ENCODE measurements at regions not wholly inside any gene's neighbourhood (a gene's known extent, or its start where the extent isn't known, plus 50 kb on each side); places are given as distances from the start of the nearest gene placed in this dataset.
"Not testable (repeated sequence)": the region's sequence is repeated elsewhere in the genome, so short reads cannot be mapped to it uniquely, and the experiment has no call there.

GRCh38 chr6:28794175-28795002, 129.4 kb downstream of the TRIM27 start:
- no peak overlapping the region for H3K4me3 ChIP-seq
- peaks cover 19% of the 10 kb centered on the region for H3K27me3 ChIP-seq (replicated peaks)
- no peaks in the 10 kb centered on the region for H3K36me3 ChIP-seq
- no peaks in the 10 kb centered on the region for H3K9me3 ChIP-seq (replicated peaks)
- DNase-seq (ENCODE audit: low read depth in 1 of 2, low spot score in 2 of 2) = peak in 1 of 2 experiments; percentile 8
- H3K27ac ChIP-seq = no peak overlapping the region
- H3K4me1 ChIP-seq (replicated peaks) = peaks cover 6% of the 10 kb centered on the region; the same call in 1 of the 2 replicates

- not testable (repeated sequence) for H3K36me3 ChIP-seq; H3K9me3 ChIP-seq (replicated peaks); H3K4me3 ChIP-seq; H3K27ac ChIP-seq; H3K27me3 ChIP-seq (replicated peaks); H3K4me1 ChIP-seq (replicated peaks); DNase-seq (ENCODE audit: low read depth in 1 of 2, low spot score in 2 of 2)
Measured at GRCh38 chr6:28800647-28801046, 123.1 kb downstream of the TRIM27 start.

- DNase-seq (ENCODE audit: low read depth in 1 of 2, low spot score in 2 of 2) = peak in 1 of 2 experiments; percentile 30
- no peaks in the 10 kb centered on the region for H3K4me1 ChIP-seq (replicated peaks)
- no peak overlapping the region for H3K4me3 ChIP-seq
- no peak overlapping the region for H3K27ac ChIP-seq
- no peaks in the 10 kb centered on the region for H3K9me3 ChIP-seq (replicated peaks)
- H3K36me3 ChIP-seq = no peaks in the 10 kb centered on the region
- no peaks in the 10 kb centered on the region for H3K27me3 ChIP-seq (replicated peaks)
Measured at GRCh38 chr6:28802417-28803336, 121.1 kb downstream of the TRIM27 start.

GRCh38 chr6:28803337-28803709, 120.5 kb downstream of the TRIM27 start:
- Histone ChIP-seq H3K36me3 (no peaks in the 10 kb centered on the region), H3K4me1 (replicated peaks) (no peaks in the 10 kb centered on the region), H3K4me3 (no peak overlapping the region), H3K9me3 (replicated peaks) (no peaks in the 10 kb centered on the region), H3K27ac (no peak overlapping the region), H3K27me3 (replicated peaks) (no peaks in the 10 kb centered on the region)
- DNase-seq (ENCODE audit: low read depth in 1 of 2, low spot score in 2 of 2) = no peak

- Histone ChIP-seq H3K27ac (no peak overlapping the region), H3K4me1 (replicated peaks) (no peaks in the 10 kb centered on the region), H3K36me3 (no peaks in the 10 kb centered on the region), H3K27me3 (replicated peaks) (peaks cover 33% of the 10 kb centered on the region), H3K4me3 (no peak overlapping the region), H3K9me3 (replicated peaks) (no peaks in the 10 kb centered on the region)
- DNase-seq (ENCODE audit: low read depth in 1 of 2, low spot score in 2 of 2) = peak; percentile 34 to 46
Measured at GRCh38 chr6:28807682-28808280, 116.0 kb downstream of the TRIM27 start.

GRCh38 chr6:28808383-28808782, 115.4 kb downstream of the TRIM27 start:
- H3K4me3 ChIP-seq = no peak overlapping the region

GRCh38 chr6:28809947-28810658, 113.7 kb downstream of the TRIM27 start:
- Histone ChIP-seq H3K36me3 (no peaks in the 10 kb centered on the region), H3K4me3 (no peak overlapping the region), H3K4me1 (replicated peaks) (no peaks in the 10 kb centered on the region; the same call in 1 of the 2 replicates), H3K27ac (no peak overlapping the region), H3K9me3 (replicated peaks) (no peaks in the 10 kb centered on the region), H3K27me3 (replicated peaks) (peaks cover 56% of the 10 kb centered on the region)
- no peak for DNase-seq (ENCODE audit: low read depth in 1 of 2, low spot score in 2 of 2)

More at GRCh38 chr6:28808383-28808782, 115.4 kb downstream of the TRIM27 start:
- H3K36me3 ChIP-seq = no peaks in the 10 kb centered on the region
- H3K27ac ChIP-seq = no peak overlapping the region
- H3K9me3 ChIP-seq (replicated peaks) = no peaks in the 10 kb centered on the region
- H3K27me3 ChIP-seq (replicated peaks) = peaks cover 39% of the 10 kb centered on the region
- DNase-seq (ENCODE audit: low read depth in 1 of 2, low spot score in 2 of 2) = no peak
- no peaks in the 10 kb centered on the region for H3K4me1 ChIP-seq (replicated peaks)

GRCh38 chr6:28810659-28811053, 113.1 kb downstream of the TRIM27 start:
- Histone ChIP-seq H3K4me3 (no peak overlapping the region), H3K36me3 (no peaks in the 10 kb centered on the region), H3K27me3 (replicated peaks) (peaks cover 62% of the 10 kb centered on the region), H3K9me3 (replicated peaks) (no peaks in the 10 kb centered on the region), H3K27ac (no peak overlapping the region), H3K4me1 (replicated peaks) (no peaks in the 10 kb centered on the region; the same call in 1 of the 2 replicates)
- no peak for DNase-seq (ENCODE audit: low read depth in 1 of 2, low spot score in 2 of 2)

- no peak overlapping the region for H3K27ac ChIP-seq
- DNase-seq (ENCODE audit: low read depth in 1 of 2, low spot score in 2 of 2) = peak in 1 of 2 experiments; percentile 21
- H3K36me3 ChIP-seq = no peaks in the 10 kb centered on the region
- H3K4me3 ChIP-seq = no peak overlapping the region
- H3K9me3 ChIP-seq (replicated peaks) = no peaks in the 10 kb centered on the region
- no peaks in the 10 kb centered on the region; the same call in 1 of the 2 replicates for H3K4me1 ChIP-seq (replicated peaks)
- H3K27me3 ChIP-seq (replicated peaks) = peaks cover 74% of the 10 kb centered on the region
Measured at GRCh38 chr6:28811873-28812272, 111.9 kb downstream of the TRIM27 start.

- Histone ChIP-seq H3K4me1 (replicated peaks) (no peaks in the 10 kb centered on the region; the same call in 1 of the 2 replicates), H3K36me3 (no peaks in the 10 kb centered on the region), H3K27me3 (replicated peaks) (peaks cover 74% of the 10 kb centered on the region), H3K4me3 (no peak overlapping the region), H3K27ac (no peak overlapping the region), H3K9me3 (replicated peaks) (no peaks in the 10 kb centered on the region)
- DNase-seq (ENCODE audit: low read depth in 1 of 2, low spot score in 2 of 2) = no peak
Measured at GRCh38 chr6:28812778-28813569, 110.8 kb downstream of the TRIM27 start.

- Histone ChIP-seq H3K4me1 (replicated peaks) (no peaks in the 10 kb centered on the region; the same call in 1 of the 2 replicates), H3K4me3 (no peak overlapping the region), H3K27me3 (replicated peaks) (peaks cover 73% of the 10 kb centered on the region), H3K36me3 (no peaks in the 10 kb centered on the region), H3K27ac (no peak overlapping the region), H3K9me3 (replicated peaks) (no peaks in the 10 kb centered on the region)
- no peak for DNase-seq (ENCODE audit: low read depth in 1 of 2, low spot score in 2 of 2)
Measured at GRCh38 chr6:28814032-28814976, 109.5 kb downstream of the TRIM27 start.

All from SJSA1 (cell line).